OCI-LY7 (cell line): ENCODE measurements at regions not wholly inside any gene's neighbourhood (a gene's known extent, or its start where the extent isn't known, plus 50 kb on each side); places are given as distances from the start of the nearest gene placed in this dataset.

ENCODE experiments used
- BruUV-seq: library from RNA; stranded (reverse); fragments of 400-500 nt; replicated peaks from 2 replicates; lab custom pipeline; 2021; lab: Mats Ljungman, UMichigan
- CTCF ChIA-PET: fragments of 300-600 bp; sonication (Branson Sonifier 250); formaldehyde crosslinking; loops from one replicate; lab custom pipeline; 2022; ENCODE audit warnings: antibody characterized with exemption; ENCODE audit not compliant: unreplicated experiment; lab: Charles Lee
- POLR2A ChIA-PET: fragments of 300-600 bp; sonication (Branson Sonifier 250); formaldehyde crosslinking; loops from one replicate; lab custom pipeline; 2022; ENCODE audit warnings: antibody characterized with exemption; lab: Charles Lee
- DNase-seq: peaks from one replicate; pipeline ENCODE4 v3.0.0-alpha.2; 2015; ENCODE audit warnings: low spot score
- H2AFZ ChIP-seq: fragments of 200-600 bp; sonication (generic), shearing (Covaris generic); 2 replicates; pipeline ENCODE4 v1.6.1; 2014; ENCODE audit warnings: mild to moderate bottlenecking, antibody characterized with exemption, low read length, moderate library complexity
- H3K27ac ChIP-seq: fragments of 200-600 bp; sonication (generic); 2 replicates; pipeline ENCODE4 v1.5.1; 2014; ENCODE audit warnings: mixed run types, low read depth, mild to moderate bottlenecking, moderate library complexity, low read length, inconsistent platforms; ENCODE audit not compliant: poor library complexity, severe bottlenecking
- H3K36me3 ChIP-seq: fragments of 200-600 bp; sonication (generic); 2 replicates; pipeline ENCODE4 v1.6.1; 2014; ENCODE audit warnings: mild to moderate bottlenecking, antibody characterized with exemption, low read length, moderate library complexity, mixed read lengths; ENCODE audit not compliant: insufficient read depth
- H3K4me1 ChIP-seq: fragments of 200-600 bp; sonication (generic); 2 replicates; pipeline ENCODE4 v1.5.1; 2014; ENCODE audit warnings: mild to moderate bottlenecking, low read length; ENCODE audit not compliant: insufficient read depth, poor library complexity, severe bottlenecking
- H3K4me2 ChIP-seq: fragments of 200-600 bp; sonication (generic); 2 replicates; pipeline ENCODE4 v1.6.1; 2014; ENCODE audit warnings: mild to moderate bottlenecking, low read length
- H3K4me3 ChIP-seq: fragments of 200-600 bp; sonication (generic); 2 replicates; pipeline ENCODE4 v1.5.1; 2014; ENCODE audit warnings: mild to moderate bottlenecking, low read depth, low read length; ENCODE audit not compliant: poor library complexity, severe bottlenecking
- H3K79me2 ChIP-seq: fragments of 200-600 bp; sonication (generic); 2 replicates; pipeline ENCODE4 v1.6.1; 2016; ENCODE audit warnings: low read depth, mild to moderate bottlenecking, low read length, moderate library complexity, mixed read lengths; ENCODE audit not compliant: insufficient read depth
- H3K9me2 ChIP-seq: fragments of 200-600 bp; sonication (generic); 2 replicates; pipeline ENCODE4 v1.6.1; 2016; ENCODE audit warnings: mild to moderate bottlenecking, low read length, mixed read lengths; ENCODE audit not compliant: insufficient read depth
- H3K9me3 ChIP-seq: fragments of 200-600 bp; sonication (generic); 2 replicates; pipeline ENCODE4 v1.6.1; 2014; ENCODE audit warnings: mild to moderate bottlenecking, mixed run types, low read length, mixed read lengths
- H4K20me1 ChIP-seq: fragments of 200-600 bp; sonication (generic); 2 replicates; pipeline ENCODE4 v1.6.1; 2014; ENCODE audit warnings: mild to moderate bottlenecking, antibody characterized with exemption, low read length, moderate library complexity, mixed read lengths; ENCODE audit not compliant: insufficient read depth
- EZH2phosphoT487 ChIP-seq: fragments of 200-600 bp; sonication (generic); IDR thresholded peaks from 2 replicates; pipeline ENCODE4 v1.6.1; 2018; ENCODE audit warnings: low read depth, borderline replicate concordance, mild to moderate bottlenecking, mixed run types, antibody characterized with exemption, low read length, moderate library complexity, mixed read lengths
- intact Hi-C: fragments of 100-400 bp; cut with micrococcal nuclease; formaldehyde crosslinking; loops from one replicate; pipeline ENCODE4 v1.10.0; 2022; ENCODE audit not compliant: unreplicated experiment
- TF ChIP-seq, protein P1 (sequence below): fragments of 200-600 bp; sonication (generic); conservative IDR thresholded peaks from 2 replicates; pipeline ENCODE4 v1.5.1; 2014; ENCODE audit warnings: mild to moderate bottlenecking, antibody characterized with exemption, low read length, moderate library complexity, mixed read lengths

DNA sequence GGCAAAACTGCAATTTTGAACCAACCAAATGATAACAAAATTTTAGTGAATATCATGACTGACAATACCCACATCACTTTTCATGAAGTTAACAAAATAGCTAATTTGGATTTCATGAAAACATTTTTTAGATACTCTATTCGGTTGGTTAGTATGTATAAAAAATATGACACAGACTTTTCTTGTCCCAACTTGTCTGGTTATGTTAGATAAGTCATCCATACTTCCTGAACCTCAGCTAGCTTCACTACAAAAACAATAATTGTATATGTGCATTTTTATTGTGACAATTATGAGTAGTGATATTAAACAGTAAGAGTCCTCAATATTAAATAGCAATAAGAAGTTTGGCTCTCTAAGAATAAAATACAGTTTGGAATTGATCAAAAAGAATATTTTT is 408.1 kb upstream of the DSEL start:
- ChIA-PET POLR2A (no interaction called here), CTCF (no interaction called here)
- TF ChIP-seq, protein P1, sequence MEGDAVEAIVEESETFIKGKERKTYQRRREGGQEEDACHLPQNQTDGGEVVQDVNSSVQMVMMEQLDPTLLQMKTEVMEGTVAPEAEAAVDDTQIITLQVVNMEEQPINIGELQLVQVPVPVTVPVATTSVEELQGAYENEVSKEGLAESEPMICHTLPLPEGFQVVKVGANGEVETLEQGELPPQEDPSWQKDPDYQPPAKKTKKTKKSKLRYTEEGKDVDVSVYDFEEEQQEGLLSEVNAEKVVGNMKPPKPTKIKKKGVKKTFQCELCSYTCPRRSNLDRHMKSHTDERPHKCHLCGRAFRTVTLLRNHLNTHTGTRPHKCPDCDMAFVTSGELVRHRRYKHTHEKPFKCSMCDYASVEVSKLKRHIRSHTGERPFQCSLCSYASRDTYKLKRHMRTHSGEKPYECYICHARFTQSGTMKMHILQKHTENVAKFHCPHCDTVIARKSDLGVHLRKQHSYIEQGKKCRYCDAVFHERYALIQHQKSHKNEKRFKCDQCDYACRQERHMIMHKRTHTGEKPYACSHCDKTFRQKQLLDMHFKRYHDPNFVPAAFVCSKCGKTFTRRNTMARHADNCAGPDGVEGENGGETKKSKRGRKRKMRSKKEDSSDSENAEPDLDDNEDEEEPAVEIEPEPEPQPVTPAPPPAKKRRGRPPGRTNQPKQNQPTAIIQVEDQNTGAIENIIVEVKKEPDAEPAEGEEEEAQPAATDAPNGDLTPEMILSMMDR: no peak
- Histone ChIP-seq H3K79me2 (no peaks in the 10 kb centered on the region), H2AFZ (no peak overlapping the region), H3K4me2 (no peak overlapping the region), H3K9me3 (no peaks in the 10 kb centered on the region), H3K9me2 (no peaks in the 10 kb centered on the region), H3K27ac (no peak overlapping the region), H3K4me1 (no peaks in the 10 kb centered on the region), H3K36me3 (no peaks in the 10 kb centered on the region), H3K4me3 (no peak overlapping the region), H4K20me1 (no peaks in the 10 kb centered on the region)
- intact Hi-C loops: no loop called here
- no TSS peak for BruUV-seq
- no peak for DNase-seq

DNA sequence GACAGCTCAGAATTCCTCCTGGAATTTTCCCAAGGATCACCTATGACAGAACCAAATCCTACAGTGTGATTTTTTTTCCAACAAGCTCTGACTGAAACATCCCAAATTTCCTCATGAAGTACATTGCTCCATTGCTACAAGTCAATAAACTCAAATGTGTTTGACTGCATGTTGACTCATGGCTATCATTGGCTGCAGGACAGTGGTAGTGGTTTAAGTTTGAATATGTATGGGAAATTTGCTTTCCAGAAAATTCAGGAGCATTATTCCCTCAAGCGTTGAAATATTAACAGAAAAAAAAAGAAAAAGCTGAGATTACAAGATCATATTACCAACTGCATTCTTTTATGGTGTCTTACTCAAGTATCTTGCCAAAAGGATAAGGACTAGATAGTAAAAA is 402.8 kb upstream of the DSEL start:
- Histone ChIP-seq H3K9me3 (no peaks in the 10 kb centered on the region), H3K79me2 (no peaks in the 10 kb centered on the region), H3K27ac (no peak overlapping the region), H3K4me1 (no peaks in the 10 kb centered on the region), H3K4me2 (no peak overlapping the region), H3K4me3 (no peak overlapping the region), H3K9me2 (no peaks in the 10 kb centered on the region), H3K36me3 (no peaks in the 10 kb centered on the region), H2AFZ (no peak overlapping the region), H4K20me1 (no peaks in the 10 kb centered on the region)
- CTCF ChIA-PET: no interaction called here
- intact Hi-C loops: no loop called here
- no peak for DNase-seq
- no TSS peak for BruUV-seq
- POLR2A ChIA-PET: interaction anchor here (1.0 kb wide), 1 partner anchor 20 kb away, joined by 3 read pairs; no protein-coding TSS in a partner anchor
- TF ChIP-seq, protein P1: no peak
- TF ChIP-seq EZH2phosphoT487: no peak

GRCh38 chr18:67916097-67916496 is 399.6 kb upstream of the DSEL start:
- H3K79me2 ChIP-seq: no peaks in the 10 kb centered on the region
- H3K4me2 ChIP-seq: no peak overlapping the region
- no peak overlapping the region for H3K27ac ChIP-seq
- TF ChIP-seq, protein P1: no peak
- TF ChIP-seq EZH2phosphoT487: no peak
- H3K4me1 ChIP-seq: no peaks in the 10 kb centered on the region
- no TSS peak for BruUV-seq
- no peaks in the 10 kb centered on the region for H4K20me1 ChIP-seq
- no peaks in the 10 kb centered on the region for H3K36me3 ChIP-seq
- ChIA-PET POLR2A (no interaction called here), CTCF (no interaction called here)
- no peak overlapping the region for H2AFZ ChIP-seq
- intact Hi-C loops: no loop called here
- no peaks in the 10 kb centered on the region for H3K9me3 ChIP-seq
- no peaks in the 10 kb centered on the region for H3K9me2 ChIP-seq
- H3K4me3 ChIP-seq: no peak overlapping the region
- DNase-seq: no peak
